HG02852 (cell line): ENCODE measurements at regions not wholly inside any gene's neighbourhood (a gene's known extent, or its start where the extent isn't known, plus 50 kb on each side); places are given as distances from the start of the nearest gene placed in this dataset.

Experiments
- ATAC-seq: cut with Tn5 transposase; IDR thresholded peaks from one replicate; pipeline ENCODE4 v1.9.1; 2021; ENCODE audit warnings: mild to moderate bottlenecking, moderate library complexity; ENCODE audit not compliant: unreplicated experiment

DNA sequence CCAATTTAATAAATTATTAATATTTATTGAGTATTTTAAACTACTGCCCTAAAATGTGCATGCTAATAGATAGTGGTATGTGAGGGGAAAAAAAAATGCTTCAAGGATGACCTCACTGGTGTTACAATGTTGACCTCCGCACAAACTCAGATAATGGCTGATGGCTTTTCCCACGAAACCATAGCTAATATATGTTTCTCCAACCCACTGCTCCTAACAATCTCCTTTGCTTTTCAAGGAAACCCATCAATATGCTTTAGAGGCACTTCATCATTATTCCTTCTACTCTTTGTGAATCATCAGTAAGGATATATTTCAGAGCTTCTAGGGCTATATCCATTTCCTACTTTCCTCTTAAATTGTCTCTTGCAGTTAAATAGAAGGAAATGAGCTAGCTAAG lies 1752.0 kb upstream of the TENM3 start:
- ATAC-seq = no peak

DNA sequence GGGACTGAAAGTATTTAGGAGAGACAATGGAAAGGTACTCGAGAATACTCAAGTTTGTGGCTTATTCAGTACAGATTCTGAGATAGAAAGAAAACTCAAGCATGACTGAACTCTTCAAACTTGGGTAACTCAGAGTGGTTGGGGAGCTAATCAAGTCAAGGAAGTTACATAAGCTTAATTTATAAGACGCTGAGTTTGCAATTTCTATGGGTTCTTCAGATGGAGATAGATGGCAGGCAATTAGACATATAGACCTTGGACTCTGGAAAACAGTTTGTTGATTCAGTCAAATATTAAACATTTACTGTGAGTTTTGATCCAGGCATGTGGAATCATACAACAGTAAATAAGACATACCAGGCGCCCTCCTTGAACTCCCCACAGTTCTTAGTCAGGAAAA lies 1749.9 kb upstream of the TENM3 start:
- ATAC-seq = no peak

GRCh38 chr4:180500154-180500553 lies 1743.0 kb upstream of the TENM3 start:
- no peak for ATAC-seq

DNA sequence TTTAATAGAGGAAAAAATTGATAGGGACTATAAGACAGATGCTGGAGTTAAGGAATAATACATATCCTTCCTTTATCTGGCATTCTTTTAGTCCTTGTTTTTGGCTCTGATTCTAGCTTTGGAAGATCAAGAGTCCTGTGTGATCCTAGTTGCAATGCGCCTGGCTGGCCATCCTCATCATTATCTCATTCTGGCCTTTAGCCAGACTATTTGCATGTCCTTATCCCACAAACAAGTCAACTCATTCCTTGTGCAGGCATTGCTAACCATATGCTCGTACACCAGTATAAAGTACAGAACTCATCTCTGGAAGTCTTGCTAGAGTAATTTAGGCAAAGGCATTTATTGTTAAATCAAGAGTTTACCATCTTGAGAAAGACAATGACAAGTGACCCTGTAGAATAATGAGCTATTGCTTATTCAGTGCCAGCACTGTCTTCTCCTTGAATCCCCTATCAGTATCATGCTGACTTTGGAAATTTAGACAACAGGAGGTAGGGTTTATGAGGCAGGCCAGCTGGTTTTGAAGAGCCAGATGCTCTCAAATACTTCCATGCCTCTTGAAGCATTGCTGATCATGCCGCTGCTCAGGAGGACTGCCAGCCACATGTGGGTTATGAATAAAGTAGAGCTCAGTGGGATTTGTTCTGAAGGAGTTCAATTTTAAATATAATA lies 1730.3 kb upstream of the TENM3 start:
- ATAC-seq = no peak

- ATAC-seq = no peak
Measured at GRCh38 chr4:180518906-180519305, 1724.3 kb upstream of the TENM3 start.

DNA sequence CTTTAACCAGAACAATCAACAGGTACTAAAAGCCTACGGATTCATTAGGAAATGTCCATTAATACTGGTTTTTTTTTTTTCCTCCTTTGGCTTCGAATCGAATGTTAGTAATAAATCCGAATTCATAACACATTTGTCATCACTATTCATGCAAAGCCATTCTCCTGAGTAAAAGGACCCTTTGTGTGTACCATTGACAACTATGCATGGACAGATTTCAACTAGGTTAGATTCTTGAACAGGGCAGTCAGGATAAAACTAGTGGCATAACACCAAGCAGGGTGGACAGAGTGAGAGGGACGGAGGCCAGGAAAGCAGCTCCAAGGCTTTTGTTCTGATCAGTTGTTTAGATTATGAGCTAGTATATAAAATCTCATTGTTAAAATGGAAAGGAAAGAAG lies 1722.0 kb upstream of the TENM3 start:
- ATAC-seq = no peak

DNA sequence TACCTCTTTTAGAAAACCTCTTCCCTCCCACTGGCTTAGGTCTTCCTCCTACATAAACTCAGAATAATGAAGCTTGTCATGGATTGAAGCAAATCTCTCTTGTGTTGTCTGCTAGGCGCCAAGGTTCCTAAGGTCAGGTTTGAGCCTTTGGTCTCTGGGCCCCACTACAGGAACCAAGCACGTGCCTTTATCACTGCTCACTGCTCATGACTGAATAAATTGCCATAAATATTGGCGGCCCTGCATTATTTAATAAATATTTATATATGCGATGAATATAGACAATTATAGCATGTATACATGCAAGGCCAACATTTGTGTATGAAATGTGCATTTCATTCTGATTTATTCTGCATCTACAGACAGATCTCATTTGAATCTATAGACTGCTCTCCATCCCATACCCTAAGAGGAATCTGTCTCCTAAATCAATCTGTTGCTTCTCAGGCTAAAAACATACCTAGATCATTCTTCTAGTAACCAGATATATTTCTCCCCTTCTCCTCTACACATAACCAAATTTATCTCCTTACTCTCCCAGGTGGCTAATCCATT lies 1717.6 kb upstream of the TENM3 start:
- no peak for ATAC-seq

- ATAC-seq = no peak
Measured at GRCh38 chr4:180528003-180528402, 1715.2 kb upstream of the TENM3 start.

DNA sequence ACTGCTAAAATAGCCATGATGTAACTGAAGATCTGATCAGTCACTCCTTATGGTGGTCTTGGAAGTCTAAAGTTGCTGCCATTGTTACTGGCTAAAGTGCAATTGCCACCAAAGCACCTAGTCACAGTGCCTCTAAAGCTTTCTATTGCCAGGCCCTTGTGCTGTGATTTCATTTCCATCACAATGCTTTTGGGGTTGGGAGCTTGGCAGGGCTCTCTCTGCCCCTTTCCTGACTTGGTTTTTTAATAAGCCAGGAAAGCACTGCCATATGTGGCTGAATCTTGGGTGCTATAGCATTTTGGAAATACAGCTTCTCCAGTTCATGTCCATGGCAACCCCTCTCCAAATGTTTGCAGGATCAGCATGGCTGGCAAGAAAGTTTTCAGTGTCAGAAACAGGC lies 1712.4 kb upstream of the TENM3 start:
- ATAC-seq = no peak

GRCh38 chr4:180532691-180533090 lies 1710.5 kb upstream of the TENM3 start:
- no peak for ATAC-seq

DNA sequence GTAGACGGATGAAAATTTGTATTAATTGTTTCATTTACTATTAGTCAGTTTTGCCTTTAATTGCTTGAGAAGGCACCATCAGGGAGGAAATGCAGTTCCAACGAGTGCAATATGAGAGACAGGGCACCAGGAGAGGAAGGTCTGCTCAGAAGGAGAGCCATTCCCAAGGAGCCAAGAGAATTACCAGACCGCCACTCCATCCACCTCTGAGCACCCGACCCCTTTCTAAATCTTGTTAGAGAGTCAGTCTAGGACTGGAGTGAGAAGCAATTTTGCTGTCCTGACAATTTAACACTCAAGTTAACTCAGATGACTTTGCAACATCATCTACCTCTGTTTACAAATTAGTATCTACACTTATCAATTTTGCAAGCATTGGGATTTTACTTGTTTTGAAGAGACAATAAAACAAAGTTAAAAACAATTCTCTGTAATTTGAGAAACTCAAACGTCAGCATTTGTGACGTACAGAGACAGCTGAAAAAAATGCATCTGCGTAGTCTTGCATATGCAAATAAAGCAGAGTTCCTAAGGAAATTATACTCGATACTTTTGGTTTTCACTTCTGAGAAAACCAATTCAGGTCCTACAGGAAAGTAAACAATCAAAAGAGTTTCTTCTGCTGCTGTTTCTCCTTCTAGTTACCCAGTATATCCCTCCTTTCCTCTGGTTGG lies 1704.7 kb upstream of the TENM3 start:
- no peak for ATAC-seq

DNA sequence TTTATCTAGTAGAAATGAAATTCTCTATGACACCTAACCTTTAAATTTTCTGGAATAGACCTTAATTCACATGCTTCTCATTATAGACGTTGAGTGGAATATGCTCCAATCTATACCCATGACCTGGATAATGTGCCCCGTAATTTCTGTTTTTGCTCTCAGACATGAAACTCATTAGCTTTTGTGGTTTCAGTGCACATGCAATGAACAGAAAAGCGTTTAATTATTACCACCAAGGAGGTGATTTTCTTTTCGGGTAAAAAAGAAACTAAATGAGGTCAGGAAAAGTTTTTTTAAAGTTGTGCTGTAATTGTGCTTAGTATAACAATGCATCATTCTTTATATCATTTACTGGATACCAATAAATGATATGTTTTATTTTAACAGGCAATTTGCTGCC lies 1703.9 kb upstream of the TENM3 start:
- ATAC-seq = no peak

GRCh38 chr4:180541678-180542077 lies 1701.5 kb upstream of the TENM3 start:
- ATAC-seq = no peak

DNA sequence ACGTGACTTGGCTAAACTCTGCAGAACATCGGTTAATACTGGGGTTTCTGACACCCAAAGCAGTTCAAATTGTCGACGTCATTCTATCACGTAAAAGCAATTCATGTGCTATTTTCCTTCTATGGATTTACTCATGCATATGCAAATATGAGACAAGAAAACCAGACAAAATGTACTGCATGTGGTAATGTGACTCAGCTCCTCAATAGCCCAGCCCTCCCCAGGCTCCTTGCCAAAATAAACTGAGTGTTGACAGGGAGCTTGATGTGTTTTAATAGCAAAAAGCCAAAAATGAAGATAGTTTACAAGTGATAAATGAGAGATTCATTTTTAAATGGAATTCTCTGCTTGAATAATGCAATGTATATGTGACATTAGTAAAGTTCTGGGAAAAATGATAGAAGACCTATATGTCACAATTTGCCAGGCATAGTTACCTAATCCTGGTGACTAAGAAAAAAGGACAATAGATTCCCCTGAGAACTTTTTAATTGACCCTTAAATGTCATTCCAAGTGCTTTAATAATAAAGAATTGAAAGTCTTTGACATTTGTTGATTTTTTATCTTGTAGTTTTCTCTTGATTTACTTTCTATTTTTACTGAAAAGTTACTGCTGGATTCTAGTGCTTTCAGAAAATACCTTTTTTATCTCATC lies 1700.6 kb upstream of the TENM3 start:
- ATAC-seq = no peak

DNA sequence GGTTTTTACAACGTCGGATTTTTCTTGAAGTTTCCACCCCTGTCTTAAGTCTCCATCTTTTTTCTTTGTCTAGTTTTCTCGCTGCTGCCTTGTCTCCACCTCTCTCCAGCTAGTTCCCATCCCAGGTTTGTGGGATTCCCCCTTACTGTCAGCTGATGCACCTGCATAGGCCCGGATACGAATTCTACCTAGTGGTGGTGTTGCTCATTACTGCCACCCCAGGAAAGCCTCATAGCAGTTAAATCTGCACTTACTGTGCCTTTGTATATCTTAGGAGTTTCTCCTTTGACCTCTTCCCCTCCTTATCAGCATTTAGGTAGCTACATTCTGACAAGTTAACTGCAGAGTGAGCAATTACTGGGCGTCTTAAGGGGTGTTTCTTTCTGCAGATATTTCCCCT lies 1693.1 kb upstream of the TENM3 start:
- no peak for ATAC-seq

DNA sequence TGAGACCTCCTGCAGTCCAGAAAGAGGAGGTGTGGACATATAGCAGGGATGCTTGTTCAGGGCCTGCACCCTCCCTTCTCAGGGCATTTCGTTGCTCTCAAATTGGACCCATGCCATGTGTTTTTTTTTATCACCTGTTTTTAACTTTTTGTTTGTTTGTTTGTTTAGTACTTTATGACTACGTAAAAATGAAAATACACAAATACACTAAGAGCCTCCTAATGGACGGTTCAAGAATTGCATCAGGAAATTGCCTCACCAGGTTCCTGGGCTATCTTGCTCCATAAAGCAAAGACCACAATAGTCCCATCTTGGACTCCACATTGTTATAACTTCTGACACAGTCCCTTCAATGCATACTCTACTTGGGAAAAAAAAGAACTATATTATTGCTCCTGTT lies 1685.9 kb upstream of the TENM3 start:
- no peak for ATAC-seq

DNA sequence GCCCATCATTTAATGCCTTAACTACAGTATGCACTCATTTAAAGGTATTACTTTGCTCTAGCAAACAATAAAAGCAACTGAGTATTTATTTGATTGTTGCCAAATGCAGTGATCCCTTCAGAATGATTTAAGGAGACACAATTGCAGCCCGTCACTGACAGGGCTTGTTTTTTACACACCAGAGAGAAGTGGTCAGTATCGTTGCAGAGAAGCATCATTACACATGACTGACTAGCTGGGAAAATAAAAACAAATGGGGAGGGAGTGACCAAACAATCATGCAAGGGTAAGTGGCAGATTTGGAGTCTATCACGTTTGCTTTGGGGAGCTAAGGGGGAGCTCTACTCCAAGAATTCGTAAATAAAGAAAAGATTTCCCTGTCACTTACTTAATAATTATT lies 1685.3 kb upstream of the TENM3 start:
- no peak for ATAC-seq

- ATAC-seq = no peak
Measured at GRCh38 chr4:180558427-180558826, 1684.8 kb upstream of the TENM3 start.

GRCh38 chr4:180560896-180561295 lies 1682.3 kb upstream of the TENM3 start:
- ATAC-seq = no peak

DNA sequence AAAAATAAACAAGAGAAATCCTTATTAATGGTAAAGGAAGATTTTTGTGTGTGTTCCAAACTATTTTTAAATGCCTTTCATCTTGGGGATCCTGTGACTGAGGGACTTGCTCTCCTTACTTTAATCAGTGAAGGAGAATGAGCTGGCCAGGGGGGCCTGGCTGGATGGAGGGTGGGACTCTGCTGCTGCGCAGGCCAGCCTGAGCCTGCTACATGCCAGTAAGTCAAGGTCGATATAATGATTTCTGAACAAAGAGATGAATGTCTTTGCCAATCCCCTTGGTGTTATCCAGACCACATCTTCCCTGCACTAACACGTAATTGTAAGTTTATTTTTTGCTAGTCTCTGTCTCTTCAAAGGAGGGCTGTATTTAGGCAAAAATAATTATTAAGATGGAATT lies 1679.2 kb upstream of the TENM3 start:
- no peak for ATAC-seq

DNA sequence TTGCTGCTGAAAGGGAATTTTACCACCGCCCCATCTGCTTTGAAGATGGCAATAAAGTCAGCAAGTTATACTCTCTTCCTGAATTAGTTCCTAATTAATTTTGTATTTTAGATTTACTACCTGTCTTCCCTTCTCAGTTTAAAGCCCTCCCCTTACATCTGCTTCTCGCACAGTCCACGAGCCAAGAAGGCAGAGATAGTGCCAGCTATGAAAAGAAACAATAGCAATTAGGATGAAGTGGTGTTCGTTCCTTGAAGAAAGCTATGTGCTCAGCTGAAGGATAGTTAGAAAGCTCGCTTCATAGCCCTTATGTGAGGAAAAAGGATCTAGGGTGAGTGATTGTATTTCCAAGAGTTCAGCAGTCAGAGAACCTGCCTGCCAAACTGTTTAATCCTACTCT lies 1678.8 kb upstream of the TENM3 start:
- no peak for ATAC-seq

GRCh38 chr4:180565856-180566431 lies 1677.3 kb upstream of the TENM3 start:
- no peak for ATAC-seq
